Fibroblast of skin of left quadriceps (primary cell): ENCODE measurements at regions not wholly inside any gene's neighbourhood (a gene's known extent, or its start where the extent isn't known, plus 50 kb on each side); places are given as distances from the start of the nearest gene placed in this dataset.
"Not testable (repeated sequence)": the region's sequence is repeated elsewhere in the genome, so short reads cannot be mapped to it uniquely, and the experiment has no call there.

Experiments
- DNase-seq, 2 experiments: peaks; one replicate each; pipeline ENCODE4 v3.0.0-alpha.2; 2013; ENCODE audit warnings: low read depth in 2 of 2

GRCh38 chr13:53101883-53102282 lies 73.3 kb downstream of the OLFM4 start:
- no peak for DNase-seq

GRCh38 chr13:53104136-53104535 lies 75.5 kb downstream of the OLFM4 start:
- peak; percentile 40 to 53 for DNase-seq

- no peak for DNase-seq
Observed at GRCh38 chr13:53105477-53105876, 76.9 kb downstream of the OLFM4 start.

- DNase-seq, result no peak
Observed at GRCh38 chr13:53105890-53106289, 77.3 kb downstream of the OLFM4 start.

- no peak for DNase-seq
Observed at GRCh38 chr13:53110181-53110580, 81.6 kb downstream of the OLFM4 start.

GRCh38 chr13:53110614-53111013 lies 82.0 kb downstream of the OLFM4 start:
- no peak for DNase-seq

GRCh38 chr13:53112522-53112921 lies 83.9 kb downstream of the OLFM4 start:
- DNase-seq, result no peak

GRCh38 chr13:53117048-53117447 lies 88.4 kb downstream of the OLFM4 start:
- not testable (repeated sequence) for DNase-seq

- DNase-seq, result no peak
Observed at GRCh38 chr13:53121131-53121773, 92.6 kb downstream of the OLFM4 start.

GRCh38 chr13:53121919-53122318 lies 93.3 kb downstream of the OLFM4 start:
- no peak for DNase-seq

- no peak for DNase-seq
Observed at GRCh38 chr13:53123536-53123935, 94.9 kb downstream of the OLFM4 start.

GRCh38 chr13:53124623-53125022 lies 96.0 kb downstream of the OLFM4 start:
- no peak for DNase-seq

- DNase-seq, result peak; percentile 95
Observed at GRCh38 chr13:53126841-53127245, 98.2 kb downstream of the OLFM4 start.

GRCh38 chr13:53127373-53127772 lies 98.8 kb downstream of the OLFM4 start:
- no peak for DNase-seq

GRCh38 chr13:53129864-53130393 lies 101.3 kb downstream of the OLFM4 start:
- no peak for DNase-seq

- no peak for DNase-seq
Observed at GRCh38 chr13:53131361-53131760, 102.7 kb downstream of the OLFM4 start.

GRCh38 chr13:53135301-53135700 lies 106.7 kb downstream of the OLFM4 start:
- no peak for DNase-seq

GRCh38 chr13:53136554-53137215 lies 108.1 kb downstream of the OLFM4 start:
- no peak for DNase-seq

- DNase-seq, result peak; percentile 97 to 98
Observed at GRCh38 chr13:53137779-53138178, 109.2 kb downstream of the OLFM4 start.

GRCh38 chr13:53138376-53139036 lies 109.9 kb downstream of the OLFM4 start:
- DNase-seq, result peak; percentile 66

GRCh38 chr13:53141336-53141735 lies 112.7 kb downstream of the OLFM4 start:
- no peak for DNase-seq

GRCh38 chr13:53142306-53142705 lies 113.7 kb downstream of the OLFM4 start:
- DNase-seq, result peak; percentile 58 to 59
